ENCODE measurements at regions not wholly inside any gene's neighbourhood (a gene's known extent, or its start where the extent isn't known, plus 50 kb on each side); places are given as distances from the start of the nearest gene placed in this dataset.
"Not testable (repeated sequence)": the region's sequence is repeated elsewhere in the genome, so short reads cannot be mapped to it uniquely, and the experiment has no call there.

GRCh38 chrX:123788193-123788592 lies 55.3 kb upstream of the THOC2 start:
- not testable (repeated sequence) for TF ChIP-seq EZH2 (IDR thresholded peaks at IDR 0.05; ENCODE audit: insufficient read depth, poor library complexity, severe bottlenecking); EZH2phosphoT487 (IDR thresholded peaks at IDR 0.05; ENCODE audit: insufficient read depth, low read depth)

Measured in GM23248 (cell line).